ENCODE measurements at regions not wholly inside any gene's neighbourhood (a gene's known extent, or its start where the extent isn't known, plus 50 kb on each side); places are given as distances from the start of the nearest gene placed in this dataset.

DNA sequence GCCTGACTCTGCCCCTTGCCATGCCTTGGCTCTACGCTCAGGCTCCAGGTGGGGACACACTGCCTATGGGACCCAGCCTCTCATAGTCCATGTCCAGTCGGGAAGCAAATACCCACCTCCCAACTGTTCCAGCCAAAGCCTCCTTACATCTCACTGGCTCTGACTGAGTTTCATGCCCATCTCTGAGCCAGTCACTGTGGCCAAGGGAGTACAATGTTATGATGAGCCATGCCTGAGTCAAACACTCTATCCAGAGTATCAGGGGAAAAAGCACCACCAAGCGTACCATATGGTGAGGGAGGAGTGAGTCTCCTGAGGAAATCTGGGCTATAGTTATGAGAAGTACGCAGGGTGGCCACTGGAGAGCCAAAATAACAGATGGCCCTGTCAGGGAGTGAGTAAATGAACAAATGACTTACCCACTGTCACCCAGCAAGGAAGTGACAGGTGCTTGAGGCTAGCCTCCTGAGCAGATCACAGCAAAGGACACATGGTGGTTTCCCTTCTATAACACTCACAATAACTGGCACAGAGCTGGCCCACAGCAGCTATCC is 236.6 kb upstream of the GJB5 start:
- DNase-seq: no peak

DNA sequence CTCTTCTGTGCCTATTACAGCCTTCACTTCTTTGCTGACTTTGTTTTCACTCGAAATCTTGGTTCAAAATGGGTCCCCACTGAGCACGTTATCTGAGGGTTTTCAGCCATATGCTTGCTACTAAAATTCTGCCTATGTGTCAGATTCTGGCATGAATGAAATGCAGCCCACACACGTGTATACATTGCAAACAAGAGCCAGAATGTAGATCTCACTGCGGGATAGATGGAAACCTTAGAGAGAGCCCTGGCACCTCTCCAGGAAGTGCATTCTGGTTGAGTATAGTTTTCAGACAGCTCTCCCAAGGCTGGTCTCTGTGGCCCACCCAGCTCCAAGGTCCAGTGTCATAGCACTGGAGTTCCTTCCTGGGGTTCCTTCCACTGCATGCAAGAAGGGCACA is 234.7 kb upstream of the GJB5 start:
- no peak for DNase-seq

DNA sequence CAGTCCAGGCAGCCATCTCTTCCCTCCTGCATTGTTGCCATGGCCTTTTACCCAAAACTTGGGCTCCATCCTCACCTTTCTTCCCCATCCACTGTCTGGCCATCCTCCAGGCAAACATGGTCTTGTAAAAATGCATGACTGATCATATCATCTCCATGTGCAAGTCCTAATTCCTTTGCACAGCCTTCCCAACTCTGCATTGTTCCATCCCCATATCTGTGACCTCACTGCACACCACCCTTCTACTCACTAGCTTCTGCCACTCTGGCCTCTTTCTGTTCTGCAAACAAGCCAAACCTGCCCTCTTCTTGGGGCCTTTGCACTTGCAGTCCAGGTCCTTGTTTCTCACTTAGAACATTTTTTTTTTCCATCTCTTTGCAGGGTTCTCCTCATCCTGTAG is 230.1 kb upstream of the GJB5 start:
- DNase-seq: no peak

DNA sequence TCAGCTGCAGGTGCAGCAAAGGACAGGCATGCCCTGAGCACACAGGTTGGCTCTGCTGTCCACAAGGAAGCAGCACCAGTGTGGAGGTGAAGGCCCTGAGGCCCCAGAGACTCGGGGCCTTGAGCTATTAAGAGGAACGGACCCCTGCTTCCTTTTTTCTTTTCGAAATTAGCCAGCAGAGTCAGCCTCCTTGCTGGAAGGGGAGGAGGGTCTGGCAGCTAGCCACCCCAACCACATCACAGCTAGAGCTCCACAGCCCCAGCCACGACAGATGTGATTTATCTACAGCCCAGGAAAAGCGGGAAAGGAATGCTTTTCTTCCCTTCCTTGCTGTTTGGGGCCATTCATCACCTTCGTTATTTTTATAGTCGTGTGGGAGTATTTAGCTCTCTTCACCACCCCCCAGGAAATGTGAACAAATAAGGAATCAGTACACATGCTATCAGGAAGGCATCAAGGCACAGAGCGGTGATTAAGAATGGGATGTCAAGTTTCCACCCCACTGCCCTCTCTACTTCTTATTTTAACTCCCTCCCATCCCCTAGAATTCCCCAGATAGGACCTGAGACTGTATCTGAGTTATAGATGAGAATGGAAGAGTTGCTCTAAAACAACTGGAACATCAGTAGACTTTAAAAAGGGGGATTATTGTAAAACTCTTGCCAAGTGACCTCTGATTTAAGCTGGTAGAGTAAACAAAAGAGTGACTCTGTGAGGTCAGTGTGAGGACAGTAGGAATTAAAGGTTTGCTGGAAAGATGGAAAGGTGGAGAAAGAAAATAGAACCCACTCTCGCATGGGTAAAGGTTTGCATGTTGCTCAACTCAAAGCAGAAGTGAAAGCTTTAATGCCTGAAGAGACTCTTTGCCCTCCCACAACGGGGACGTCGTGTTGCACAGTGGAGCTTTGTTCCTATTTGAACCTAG is 224.7 kb upstream of the GJB5 start:
- DNase-seq: no peak

DNA sequence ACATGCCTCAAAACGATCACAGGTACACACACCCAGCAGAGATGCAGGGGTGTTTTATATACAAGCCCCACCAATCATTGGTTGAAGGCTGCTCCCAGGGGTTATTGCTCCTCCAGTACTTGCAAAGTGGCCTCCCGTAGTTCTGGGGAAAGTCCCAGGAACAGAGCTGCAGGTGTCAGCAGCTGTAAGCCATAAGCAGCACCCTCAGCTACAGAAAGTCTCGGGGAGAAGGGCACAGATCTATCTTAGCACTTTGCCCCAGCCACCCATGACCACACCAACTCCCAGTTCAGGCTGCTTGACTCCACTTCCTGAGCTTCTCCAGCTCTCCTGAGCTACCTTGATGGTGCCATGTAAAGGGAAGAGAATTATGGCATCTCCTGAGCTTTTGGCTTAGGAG is 222.7 kb upstream of the GJB5 start:
- DNase-seq: no peak

DNA sequence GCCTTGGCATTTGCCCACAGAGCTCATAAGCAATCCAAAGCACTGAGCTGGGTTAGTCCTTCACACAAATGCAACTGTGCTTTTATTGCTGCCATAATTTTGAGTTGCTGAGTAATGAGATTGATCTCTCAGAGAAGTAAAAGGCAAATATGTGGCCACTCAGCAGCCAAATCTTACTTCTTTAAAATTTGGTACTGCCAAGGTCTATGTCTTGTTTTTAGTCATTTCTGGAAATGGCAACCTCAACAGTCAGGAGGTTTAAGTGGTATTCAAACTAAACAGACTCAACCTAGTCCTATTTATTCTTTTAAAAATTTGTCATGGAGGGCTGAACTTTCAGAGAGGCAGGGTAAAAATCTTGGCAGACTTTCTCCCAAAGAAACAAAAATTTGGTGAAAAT is 216.4 kb upstream of the GJB5 start:
- no peak for DNase-seq

DNA sequence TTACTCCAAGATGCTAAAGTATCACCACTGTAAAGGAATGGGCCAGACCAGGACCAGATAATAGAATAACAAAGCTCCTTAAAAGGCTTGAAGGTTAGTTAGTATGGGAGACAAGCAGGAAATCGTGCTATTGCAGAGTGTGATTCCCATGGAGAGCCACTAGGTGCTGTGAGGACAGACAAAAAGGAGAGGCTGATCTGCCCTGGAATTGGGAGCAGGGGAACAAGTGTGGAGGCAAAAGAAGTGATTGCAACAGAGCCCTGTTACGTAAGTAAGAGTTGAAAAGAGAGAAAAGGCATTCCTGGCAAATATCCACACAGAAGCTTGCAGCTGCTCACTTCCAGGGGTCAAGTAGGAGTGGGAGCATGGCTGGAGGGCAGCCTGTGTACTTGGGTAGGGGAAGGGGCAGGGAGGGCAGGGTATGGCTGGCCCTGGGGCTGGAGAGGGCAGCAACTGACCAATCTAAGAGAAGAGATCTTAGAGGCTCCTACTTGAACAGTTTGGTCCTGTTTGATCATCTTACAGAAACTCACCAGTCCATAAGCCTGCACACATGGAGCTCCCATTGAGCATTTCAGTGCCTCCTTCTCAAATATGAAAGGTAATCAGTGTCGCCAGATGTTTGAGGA is 207.7 kb upstream of the GJB5 start:
- peak; percentile 28 for DNase-seq

DNA sequence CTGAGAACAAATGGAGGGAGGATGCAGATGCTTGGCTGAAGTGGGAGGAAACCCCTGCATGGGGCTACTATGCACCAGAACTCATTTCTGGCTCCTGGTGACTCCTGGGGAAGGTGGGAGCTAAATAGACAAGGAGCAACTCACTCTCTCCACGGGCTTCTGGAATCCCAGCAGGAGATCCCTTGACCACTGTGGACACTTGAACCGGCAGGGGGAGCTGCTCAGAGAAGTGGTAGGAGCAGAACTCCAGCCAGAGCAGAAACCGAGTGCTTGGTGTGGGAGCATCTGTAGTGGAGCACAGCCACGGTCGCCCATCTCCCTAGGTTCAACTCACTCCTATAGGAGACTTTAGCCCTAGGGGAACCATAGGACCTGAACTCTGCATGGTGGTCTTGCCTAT is 205.6 kb upstream of the GJB5 start:
- no peak for DNase-seq

DNA sequence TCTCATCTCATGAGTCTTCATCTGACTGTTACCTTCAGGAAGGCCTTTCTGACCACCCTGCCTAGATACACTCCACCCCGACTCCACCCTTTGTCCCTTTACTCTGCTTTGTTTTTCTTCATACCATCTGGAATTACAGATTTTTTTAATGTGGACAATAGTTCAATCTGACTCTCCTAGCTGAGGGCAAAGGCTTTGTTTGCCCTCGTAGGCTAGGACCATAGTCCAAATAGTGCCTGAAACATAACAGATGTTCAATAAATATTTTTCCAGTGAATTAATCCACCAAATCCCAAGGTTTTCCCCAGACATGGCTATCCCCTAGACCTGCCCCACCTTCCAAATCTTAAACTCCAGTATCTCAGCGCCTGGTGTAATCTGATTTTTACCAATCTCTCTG is 176.5 kb upstream of the GJB5 start:
- no peak for DNase-seq

DNA sequence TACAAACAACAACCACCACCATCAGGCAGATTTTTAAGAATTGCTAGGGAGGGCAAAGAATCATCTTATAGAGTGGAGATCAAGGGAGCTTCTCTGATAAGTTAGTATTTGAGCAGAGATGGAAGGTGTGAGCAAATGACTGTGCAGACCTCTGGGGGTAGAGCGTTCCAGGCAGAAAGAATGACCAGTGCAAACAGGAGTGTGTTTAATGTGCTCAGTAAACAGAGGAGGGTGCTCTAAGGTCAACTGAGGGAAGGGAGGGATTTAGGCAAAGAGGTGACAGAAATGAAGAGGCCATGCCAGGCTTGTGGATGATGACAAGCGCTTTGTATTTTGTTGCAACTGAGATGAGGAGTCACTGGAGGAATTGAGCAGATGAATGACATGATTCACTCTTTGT is 172.5 kb upstream of the GJB5 start:
- no peak for DNase-seq

DNA sequence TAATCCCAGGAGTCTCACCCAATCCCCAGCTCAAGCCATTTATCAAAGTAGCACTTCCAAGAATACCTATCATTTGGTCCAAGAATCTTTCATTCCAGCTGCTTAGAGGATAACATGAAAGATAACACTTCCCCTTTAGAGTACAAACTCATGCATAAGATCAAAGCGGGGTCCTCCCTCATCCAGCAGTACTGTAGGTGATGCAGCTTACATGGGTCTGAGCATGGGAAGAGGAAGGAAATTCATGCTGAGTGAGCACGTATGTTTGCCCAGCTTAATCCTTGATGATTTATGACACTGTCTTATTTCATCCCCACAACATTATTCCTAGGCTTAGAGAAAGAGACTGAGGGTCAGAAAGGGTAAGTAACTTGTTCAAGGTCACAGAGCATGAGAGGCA is 167.1 kb upstream of the GJB5 start:
- peak; percentile 20 for DNase-seq

DNA sequence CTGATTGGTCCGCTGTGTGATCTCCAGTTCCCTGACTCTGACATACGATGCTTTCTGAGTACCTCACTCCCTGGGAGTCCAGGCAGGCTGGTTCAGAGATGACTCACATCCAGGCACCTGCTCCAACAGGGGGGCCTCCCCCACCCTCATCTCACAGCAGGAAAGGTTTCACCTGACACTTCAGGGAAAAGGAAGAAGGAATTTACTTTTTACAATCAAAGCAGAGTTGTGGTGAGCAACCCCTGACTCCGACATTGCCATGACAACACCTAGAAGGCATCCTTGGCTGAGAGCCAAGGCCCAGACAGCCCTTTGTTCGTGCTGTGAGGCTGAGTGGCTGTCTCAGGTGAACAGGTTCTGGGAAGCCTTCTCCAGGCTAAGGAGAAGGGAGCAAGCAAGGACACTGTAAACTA is 164.6 kb upstream of the GJB5 start:
- DNase-seq: peak; percentile 99

DNA sequence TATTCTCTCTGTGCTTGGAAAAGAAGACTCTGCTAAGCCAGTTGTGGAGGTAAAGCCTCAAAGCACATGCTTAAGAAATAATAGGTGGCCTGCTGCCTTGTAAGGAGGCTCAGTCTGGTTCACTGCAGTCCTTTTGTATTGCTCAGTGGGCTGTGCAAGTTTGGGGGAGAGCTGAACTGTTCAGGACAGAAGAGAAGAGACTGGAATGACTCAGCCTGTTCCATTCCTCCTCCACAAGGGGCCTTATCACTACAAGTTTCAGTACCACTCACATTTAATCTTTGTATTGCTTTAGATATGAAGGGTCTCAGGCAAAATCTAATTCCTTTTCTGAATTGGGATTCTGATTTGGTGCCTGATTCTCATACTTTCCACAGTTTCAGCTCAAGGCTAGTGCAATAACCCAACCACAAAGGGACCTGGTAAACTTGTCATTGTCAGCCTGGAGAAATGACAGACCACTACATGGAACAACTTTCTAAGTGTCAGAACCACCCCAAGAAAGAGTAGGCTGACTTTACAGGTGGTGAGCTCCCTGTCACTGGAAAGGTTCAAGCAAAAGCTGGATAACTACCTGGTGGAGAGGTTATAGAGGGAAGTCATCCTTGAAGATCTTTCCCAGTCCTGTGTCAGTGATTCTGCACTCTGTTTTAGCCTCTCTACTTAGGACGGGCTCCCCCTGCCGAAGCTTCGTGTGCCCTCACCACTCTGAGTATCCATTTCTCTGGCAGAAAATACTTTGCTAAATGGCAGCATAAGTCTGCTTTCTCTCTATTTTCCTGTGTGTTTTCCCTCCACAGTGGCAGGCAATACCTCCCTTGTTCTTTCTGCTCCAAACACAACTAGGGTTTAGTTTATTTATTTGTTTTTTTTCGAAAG is 162.9 kb upstream of the GJB5 start:
- DNase-seq: no peak

DNA sequence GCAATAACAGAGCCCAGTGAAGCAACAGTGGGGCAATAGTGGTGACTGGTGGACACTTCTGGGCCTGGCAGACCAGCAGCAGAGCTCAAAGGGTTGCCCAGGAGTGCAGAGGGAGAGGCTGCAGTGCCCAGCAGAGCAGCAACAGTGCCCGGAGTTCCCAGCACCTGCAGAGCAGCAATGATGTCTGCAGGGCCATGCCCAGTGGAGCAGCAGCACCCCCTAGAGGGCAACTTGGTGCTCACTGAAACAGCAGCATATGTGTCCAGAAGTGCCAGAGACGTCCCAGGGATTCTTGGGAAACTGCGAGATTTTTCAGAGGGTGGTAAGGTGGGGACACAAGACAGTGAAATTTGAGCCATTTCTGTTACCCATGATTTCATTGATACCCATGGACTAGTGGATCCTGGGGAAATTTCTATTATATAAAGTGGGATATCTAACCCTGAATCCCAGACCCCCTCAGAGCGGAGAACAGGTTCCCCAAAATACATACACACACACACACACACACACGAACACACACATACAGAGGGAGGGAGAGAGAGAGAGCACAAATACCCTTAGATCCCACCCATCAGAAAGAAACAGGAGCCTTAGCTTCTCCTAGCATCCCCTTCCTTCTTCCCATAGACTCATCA is 156.9 kb upstream of the GJB5 start:
- peak; percentile 76 for DNase-seq

DNA sequence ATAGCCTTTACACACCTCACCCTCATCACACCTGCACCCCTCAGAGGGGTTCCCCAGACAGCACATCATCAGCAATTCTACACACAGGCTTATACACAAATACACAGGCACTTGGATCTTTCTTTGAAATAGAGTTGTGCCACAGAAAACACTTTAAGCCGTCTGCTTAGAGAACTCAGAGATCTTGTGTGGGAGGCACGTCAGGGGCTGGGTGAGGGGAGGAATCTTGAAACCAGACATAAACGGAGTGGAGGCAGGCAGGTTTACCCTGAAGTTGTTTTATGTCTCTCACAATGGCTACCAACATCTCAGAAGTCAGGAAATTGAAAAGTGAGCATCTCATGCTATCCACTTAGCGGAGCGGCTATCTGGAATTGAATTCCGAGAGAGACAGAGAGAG is 151.9 kb upstream of the GJB5 start:
- no peak for DNase-seq

DNA sequence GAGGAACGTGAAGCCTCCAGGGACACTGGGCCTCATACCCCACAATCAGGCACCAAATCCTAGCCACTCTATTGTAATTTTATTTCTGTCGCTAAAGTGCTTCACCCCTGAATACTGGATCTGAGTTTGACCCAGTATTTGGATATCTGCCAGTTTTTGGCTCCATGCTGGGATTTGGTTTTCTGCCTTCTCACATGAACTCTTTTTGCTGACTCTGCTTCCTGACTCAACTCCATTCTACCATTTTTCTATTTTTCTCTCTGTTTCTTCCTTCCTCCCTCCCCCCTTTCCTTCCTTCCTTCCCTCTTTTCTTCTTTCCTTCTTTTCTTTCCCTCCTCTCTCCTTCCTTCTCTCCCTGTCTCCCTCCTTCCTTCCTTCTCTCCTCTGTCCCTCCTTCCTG is 151.3 kb upstream of the GJB5 start:
- no peak for DNase-seq

DNA sequence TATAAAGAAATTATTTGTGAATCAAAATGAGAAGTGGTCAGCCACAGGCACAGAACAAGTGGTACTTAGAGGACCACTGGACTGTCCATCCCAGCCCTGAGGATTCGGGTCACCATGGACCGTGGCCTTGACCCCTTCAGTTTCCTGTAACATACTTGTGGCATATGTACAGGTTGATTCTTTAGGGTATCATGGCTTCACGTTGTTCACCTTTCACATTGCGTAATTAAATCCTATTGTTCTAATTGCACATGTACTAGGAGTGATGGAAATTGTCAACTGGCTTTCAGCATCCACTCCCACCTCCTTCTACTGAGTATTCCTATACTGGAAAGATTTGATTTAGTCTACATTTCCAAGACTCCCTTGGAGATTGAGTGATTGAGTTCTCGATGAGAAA is 148.3 kb upstream of the GJB5 start:
- DNase-seq: no peak

DNA sequence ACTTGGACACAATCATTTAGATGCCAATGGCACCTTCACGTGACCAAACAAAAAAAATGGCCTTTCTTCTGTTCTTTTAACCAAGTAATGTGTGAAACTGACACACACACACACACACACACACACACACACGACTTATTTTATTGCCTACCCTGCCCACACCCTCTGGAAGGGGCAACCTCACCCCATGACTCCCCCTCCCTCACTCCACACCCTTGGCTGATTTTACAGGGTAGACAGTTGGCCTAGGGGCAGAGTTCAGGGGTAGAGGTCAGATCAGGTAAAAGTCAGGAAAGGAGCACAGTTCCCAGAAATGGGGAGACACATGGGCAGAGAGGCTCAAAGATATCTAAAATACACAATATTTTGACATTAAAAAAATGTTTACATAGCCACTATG is 144.8 kb upstream of the GJB5 start:
- DNase-seq: no peak

DNA sequence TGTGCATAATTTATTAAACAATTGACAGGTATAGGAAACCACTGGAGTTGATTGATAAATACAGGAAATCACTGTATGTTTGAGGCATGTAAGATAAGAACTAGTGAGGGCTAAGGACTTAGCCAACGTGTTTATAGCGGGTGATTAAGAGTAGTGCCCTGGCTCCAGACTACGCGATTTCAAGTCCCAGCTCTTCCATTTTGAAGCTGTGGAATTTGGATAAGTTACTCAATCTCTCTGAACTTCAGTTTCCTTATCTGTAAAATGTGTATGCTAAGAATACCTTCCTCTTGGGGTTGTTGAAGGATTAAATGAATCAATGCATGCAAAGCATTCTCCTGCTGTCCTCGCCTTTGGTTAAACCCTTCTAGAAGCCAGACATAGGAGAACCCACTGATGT is 143.3 kb upstream of the GJB5 start:
- DNase-seq: no peak

DNA sequence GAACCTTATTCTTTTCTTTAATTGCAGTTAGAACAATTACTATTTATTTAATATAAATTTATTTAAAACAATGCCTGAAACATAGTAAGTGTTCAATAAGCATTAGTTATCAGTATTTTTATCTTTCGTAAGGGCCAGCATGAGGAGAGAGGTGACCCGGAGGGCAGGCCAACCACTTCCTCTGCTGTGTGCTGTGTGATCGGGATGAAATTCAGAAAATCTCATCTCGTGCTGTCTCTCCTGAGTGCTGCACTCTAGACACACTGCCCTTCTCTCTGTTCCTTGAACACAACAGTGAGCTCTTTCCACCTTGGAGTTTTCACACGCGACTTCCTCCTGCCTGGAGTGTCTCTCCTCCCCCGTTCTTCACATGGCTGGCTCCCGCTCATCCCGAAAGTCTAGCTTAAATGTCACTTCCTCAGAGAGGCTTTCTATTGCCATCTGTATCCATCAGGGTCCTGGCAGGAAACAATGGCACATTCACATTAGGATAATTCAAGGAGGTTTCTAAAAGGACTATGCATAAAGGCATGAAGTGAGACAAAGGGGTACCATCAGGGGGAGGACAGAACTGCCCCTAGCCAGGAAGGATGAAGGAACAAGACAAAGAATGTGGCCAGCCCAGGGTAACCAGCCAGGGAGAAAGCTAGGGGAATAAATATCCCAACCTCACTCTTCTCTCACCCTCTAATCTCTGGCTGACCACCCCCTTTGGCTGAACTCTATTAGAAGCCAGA is 142.6 kb upstream of the GJB5 start:
- DNase-seq: no peak

DNA sequence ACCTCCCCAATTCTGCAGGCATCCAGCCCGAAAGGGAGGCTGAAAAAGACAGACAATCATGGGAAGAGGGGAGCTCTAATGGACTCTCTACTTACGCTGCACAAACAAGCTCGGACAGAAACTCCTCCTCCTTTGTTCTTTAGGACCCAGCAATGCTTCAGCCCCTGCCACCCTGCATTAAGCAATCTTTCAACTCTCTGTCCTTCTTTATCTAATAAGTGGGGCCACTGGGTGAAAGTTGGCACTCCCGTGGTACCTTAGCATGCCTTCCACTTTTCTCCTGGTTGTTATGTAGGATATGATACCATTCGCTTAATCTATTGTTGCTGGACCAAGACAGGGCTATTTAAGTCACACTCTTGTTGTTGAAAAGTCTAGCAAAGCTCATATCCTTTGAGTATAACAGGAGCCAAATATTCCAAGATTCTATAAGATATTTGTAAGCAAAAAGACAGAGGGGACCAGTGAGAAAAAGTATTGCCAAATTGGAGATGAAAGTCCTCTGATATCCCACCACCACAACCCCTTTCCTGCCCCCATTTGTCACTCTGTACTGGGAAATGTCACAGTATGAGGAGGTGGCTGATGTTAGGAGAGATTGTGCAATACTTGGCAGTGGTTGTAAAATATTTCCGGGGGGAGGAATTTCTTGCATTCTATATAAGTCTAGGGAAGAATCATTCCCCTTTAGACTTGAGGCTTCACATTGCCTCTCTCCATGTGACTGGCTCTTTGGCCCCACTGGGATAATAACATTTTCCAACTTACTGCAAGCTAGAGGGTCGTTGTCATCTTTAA is 137.3 kb upstream of the GJB5 start:
- no peak for DNase-seq
